Activated CD4-positive, alpha-beta T cell treated with anti-CD3 and anti-CD28 coated beads, Interleukin-2, amount 50 U/mL, for 1 hour (primary cell): ENCODE measurements at regions not wholly inside any gene's neighbourhood (a gene's known extent, or its start where the extent isn't known, plus 50 kb on each side); places are given as distances from the start of the nearest gene placed in this dataset.

Source experiments
- DNase-seq: peaks from one replicate; pipeline ENCODE4 v3.0.0-alpha.2; 2020

DNA sequence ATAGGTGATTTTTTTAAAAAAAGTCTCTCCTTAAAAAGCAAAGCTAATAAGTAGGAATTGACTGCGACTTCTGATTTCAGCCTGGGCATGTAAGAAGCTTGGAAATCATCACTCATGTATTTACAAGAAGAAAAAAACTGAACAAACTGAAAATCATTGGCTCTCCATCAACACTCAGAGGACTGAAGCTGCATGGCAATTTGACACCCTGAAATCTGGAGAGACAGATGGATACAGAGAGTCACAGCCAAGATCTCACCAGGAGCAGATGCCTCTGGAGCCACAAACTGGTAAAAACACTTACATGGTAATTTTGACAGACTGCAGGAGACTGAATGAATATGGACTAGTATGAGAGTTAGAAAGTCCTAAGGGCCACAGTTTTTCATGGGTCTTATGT lies 191.2 kb upstream of the TCF21 start:
- DNase-seq: no peak

DNA sequence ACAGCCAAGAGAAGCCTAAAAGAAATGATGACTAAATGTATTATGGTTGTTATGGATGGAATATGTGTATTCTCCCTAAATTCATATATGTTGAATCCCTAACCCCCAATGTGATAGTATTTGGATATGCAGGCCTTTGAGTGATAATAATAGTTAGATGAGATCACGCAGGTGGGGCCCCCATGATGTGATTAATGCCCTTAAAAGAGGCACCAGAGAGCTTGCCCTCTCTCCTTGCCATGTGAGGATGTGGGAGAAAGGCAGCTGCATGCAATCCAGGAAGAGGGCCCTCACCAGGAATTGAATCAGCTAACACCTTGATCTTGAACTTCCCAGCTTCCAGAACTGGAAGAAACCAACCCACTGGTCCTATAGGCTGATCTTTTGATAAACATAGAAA lies 190.6 kb upstream of the TCF21 start:
- DNase-seq: no peak

DNA sequence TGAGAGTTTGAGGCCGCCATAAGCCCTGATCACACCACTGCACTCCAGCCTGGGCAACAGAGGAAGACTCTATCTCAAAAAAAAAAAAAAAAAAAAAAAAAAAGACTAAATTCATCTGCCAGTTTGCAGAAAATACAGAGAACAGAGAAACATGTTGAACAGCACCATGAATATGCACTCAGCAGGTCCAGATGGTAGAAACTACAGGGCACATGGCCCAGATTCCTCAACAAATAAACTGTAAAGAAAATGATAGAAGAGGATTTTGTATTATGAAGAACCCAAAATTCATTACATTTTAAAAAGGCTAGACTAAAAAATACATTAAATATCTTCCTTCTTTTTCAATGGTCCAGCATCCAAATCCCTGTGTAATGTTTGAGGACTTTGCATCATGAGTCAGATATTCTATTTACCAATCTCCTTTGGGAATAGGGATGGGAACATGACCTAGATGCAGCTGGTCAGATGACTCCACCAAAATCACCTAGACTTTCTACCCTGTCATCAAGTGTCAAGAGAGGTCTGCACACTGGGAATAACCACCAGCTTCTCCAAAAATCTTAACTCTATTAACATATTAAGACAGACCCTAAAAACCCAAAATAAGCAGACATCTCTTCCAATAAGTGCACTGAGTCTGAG lies 189.1 kb upstream of the TCF21 start:
- no peak for DNase-seq

DNA sequence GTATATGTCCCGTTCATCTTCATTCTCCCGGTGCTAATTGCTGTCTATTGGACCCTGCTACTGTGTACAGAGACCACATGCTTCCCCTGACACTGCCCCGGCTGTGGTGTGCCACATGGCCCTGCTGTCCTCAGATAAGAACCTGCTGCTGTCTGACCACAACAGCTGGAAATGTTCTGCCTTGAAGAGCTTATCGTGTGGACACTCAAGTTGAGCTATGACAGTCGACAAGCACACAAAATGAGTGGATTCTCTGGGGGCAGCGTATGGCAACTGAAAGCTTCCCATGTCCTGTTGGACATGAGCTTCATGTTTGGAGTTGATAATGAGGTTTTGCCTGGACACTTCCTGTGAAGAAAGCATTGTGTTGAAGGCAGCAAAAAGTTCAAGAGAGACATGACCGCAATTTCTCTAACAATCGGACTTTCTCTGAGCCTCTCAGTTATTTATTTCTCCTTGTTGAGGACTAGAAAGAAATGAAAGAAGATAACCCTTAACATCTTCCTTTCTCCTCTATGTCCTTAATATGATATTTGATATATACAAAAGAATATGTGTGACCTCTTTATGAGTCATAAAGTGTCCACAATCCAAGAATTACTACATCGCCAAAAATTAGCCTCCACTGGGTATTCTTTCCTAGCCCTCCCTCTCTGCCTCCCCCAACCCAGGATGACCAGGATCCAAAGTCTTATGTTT lies 187.1 kb upstream of the TCF21 start:
- no peak for DNase-seq

DNA sequence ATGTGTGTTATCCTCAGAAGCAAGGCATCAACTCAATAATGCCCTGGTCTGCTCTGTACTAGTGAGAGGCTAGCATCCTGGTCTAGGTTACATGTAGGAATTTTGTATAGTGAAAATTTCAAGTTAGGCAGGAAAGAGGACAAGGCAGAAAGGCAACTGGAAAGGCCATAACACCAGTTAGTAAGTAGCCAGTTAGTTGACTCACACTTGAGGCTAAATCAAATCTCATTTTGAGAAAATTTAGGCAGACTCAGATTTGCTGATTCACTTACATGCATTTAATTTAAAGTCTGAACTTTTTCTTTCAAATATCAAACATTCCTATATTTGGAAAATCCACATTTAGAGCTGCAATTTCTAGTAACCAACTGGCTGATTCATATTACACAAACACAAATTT lies 184.5 kb upstream of the TCF21 start:
- DNase-seq: no peak

DNA sequence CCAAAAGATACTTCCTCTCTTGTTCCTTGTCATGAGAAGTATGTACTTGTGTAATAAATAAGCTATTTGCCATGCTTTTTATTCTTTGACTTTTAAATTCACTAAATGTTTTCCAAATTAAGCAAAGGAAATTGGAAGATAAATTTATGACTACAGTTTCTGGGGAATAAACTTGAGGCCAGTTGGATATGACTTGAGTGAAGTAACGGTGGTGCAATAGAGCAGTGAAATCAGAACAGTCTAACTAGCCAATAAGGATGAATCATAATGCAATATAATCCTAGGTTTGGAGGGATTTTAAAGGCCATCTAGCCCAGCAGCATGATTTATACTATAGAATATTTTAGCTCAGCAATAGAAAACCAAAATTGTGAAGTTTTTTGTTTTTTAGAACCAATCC lies 183.8 kb upstream of the TCF21 start:
- DNase-seq: no peak

DNA sequence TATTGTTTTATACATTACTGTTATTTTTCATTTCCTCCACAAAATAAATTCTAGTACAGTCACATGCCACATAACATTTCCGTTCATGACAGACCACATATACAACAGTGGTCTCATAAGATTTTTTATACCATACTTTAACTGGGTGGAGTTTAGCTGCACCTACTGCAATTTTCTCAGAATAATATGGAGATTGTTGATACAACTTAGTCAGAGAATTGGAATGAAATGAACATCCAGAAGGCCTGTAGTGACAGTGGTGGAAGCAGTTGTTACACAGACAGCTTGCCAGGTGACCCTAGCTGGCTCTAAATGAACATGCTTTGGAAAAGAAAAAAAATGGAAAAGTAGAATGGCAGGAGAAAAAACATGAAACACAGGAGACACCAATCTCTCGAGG lies 183.2 kb upstream of the TCF21 start:
- no peak for DNase-seq

DNA sequence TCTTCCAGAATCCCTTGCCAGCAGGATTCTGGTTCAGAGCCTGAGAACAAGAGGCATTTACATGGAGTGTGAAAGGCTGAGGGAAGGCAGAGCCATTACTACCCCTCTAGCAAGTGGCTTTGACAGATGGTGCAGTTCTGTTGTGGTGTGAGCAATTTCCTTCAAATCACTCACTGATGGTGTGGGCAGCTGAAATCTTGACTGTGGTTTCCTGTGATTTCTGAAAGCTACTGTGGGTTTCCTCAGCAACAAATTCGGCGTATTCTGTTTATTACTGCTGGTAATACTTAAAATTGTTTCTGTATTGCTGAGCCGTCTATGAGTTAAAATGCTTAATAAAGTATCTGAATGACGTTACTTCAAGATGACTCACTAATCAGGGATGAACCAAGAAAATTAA lies 181.5 kb upstream of the TCF21 start:
- DNase-seq: no peak

DNA sequence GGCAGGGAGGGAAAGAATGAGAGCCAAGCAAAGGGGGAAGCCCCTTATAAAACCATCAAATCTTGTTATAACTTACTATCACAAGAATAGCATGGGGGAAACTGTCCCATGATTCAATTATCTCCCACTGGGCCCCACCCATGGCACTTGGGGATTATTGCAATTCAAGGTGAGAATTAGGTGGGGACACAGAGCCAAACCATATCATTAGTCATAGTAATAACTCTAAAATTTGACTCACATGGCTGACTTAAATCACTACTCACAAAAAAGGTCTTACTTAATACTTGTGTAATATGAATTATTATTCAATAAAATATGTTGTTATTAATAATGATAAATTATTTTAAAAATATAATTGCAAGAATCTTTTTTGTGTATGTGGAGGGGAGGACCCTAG lies 178.1 kb upstream of the TCF21 start:
- DNase-seq: no peak

DNA sequence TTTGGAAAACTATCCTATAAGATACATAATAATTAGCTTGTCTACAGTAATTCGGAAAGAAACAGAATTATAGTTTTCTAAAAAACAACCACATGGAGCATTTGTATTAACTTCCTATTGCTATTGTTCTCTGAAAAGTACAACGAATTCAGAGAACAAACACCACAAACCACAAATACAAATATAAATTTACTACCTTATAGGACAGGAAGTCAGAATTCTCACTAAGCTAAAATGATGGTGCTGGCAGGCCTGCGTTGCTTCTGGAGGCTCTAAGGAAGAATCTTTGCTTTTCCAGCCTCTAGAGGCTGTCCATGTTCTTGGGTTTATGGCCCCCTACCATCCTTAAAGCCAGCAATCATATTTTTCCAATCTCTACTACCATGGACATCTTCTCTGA lies 173.6 kb upstream of the TCF21 start:
- DNase-seq: no peak

DNA sequence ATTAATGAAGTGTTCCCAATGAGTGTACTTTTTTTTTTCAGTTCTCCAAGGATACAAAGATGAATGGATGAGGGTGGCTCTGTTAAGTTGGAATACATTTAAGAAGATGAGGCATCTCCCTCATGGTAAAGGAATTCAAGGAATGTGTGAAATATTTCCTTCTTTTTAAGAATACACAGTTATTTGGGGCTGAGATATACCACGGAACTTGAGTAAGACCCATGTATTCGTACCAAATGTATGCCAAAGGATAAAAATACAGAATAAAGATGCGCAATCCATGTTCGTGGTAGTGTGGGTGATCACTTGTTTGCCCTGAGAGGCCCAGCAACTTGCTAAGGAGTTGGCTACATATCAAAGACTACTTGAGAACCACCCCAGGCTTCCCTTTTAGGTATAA lies 164.2 kb upstream of the TCF21 start:
- no peak for DNase-seq

DNA sequence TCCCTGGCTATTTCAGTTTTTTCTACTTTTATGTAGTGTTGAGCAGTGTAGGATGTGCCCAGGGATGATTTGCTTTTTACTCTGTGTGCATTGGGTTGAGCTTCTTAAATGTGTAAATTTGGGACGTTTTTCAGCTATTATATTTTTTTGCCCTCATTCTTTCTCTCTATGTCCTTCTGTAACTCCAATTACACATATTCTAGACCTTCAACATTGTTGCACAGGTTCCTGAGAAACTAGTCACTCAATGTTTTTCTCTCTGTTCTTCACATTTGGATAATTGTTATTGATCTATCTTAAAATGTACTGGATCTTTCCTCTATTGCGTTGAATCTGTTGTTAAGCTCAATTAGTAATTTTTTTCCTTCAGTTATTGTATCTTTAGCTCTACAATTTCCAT lies 162.7 kb upstream of the TCF21 start:
- no peak for DNase-seq

DNA sequence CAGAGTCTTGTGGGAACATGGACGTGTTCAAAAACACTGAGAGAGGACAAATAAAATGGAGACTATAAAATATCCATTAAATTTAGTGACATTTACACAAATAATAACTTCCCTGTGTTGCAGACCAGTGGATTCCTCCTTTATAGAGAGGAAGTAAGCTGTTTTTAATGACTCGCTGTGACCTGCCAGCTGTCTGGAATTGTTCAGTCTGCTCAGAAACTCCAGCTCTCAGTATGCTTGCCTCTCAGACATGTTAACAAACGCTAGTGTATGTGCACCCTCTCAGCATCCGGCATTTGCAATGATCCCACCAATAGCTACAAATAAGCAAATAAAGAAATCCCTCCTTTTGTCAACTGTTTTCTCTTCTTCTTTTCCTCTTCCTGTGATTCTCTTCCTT lies 158.0 kb upstream of the TCF21 start:
- DNase-seq: no peak

DNA sequence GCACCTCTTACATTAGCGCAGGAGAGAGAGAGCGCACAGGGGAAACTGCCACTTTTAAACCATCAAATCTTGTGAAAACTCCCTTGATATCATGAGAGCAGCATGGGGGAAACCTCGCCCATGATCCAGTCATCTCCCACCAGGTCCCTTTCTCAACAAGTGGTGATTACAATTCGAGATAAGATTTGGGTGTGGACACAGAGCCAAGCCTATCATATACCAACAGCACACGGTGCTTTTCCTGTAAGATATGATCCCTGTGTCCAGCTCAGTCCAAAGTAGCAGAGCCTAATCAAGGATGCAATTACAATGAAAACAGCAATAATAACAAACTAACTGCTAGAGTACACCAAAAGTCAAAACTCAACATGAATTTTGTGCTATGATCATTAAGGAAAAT lies 148.7 kb upstream of the TCF21 start:
- DNase-seq: no peak

DNA sequence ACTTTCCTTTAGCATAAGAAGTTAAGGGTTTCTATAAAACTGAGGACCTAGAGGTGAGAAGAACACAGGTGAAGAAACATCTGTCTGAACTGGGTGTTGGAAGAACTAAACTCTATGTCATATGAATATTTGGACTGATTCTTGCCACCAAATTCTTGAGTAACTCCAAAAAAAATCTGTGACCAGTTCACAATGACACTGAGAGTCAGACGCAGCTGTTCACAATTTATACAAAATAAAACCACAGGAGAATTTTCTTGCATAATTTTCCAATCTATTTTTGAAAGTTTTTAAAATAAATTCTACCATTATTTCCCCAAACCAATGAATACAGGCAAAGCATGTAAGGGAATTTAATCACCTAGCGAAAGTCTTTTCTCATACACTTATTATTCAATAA lies 148.1 kb upstream of the TCF21 start:
- no peak for DNase-seq

DNA sequence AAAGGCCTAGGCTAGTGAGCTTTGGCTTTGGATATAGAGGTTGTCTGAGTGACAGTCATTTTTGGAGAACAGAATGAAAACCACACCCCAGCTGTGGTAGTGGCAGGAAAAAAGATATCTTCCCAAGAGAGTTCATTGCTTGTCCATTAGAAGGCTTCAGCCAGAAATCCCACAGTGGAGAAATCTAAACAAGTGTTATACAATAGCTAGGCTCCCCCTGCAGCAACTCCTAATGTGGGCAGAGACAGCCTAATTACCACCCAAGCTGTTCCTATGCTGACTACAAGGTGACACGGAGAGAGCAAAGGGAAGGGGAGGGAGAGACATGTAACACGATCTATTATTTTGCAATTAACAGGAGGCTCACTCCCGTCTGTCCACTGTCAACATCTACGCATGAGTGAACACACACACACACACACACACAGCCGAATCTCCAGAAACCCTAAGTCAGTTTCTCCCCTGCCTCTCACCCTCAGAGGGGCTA lies 147.5 kb upstream of the TCF21 start:
- DNase-seq: no peak

DNA sequence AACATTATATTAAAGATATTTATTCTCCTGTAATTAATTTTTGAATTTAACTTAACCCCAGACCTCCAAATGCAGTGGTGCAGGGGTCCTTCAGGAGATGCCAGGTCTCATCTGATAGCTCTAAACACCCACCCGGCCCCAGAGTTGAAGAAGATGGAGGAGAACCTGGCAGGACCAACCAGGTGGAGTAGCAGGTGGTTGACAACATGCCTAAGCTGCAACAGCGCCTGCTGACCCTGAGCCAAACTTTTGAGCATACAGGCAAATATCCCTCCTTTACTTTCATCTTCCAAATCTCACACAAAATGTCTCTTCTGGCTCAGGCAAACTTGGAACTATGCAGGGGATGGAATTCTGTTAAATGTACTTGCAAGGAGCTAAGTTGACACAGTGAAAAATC lies 145.3 kb upstream of the TCF21 start:
- DNase-seq: no peak

DNA sequence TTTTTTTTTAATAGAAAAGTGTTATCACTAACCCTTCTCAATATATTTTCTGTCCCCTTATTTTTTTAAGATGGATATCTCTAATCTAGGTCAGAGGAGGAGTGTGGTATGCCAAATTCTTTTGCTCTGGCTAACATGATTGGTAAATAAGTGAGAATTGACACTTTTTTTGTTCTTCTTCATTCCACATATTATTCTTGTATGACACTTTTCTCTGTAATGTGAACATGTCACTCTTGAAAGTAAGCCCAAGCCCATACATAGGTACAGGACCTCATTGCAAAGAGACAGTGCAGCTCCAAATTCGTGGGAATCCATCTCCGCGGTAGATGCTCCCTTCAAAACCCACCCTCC lies 142.5 kb upstream of the TCF21 start:
- DNase-seq: no peak

DNA sequence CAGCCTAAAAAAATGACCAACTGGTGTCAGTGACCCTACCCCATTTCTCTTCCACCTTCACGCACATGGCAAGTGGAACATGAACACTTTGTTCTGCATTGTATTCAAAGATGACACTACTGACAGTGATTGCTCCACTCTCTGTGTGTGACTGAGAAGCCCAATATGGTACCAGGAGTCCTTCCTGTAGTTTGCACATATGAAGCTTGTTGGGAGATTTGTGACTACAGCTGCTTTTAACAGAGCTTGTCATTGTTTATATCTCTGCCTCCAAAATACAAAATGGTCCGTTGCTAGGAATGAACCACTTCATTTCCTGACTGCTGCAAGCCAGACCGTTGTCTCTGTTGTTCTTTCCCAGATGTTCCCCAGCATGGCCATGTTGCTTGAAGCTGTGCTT lies 140.3 kb upstream of the TCF21 start:
- no peak for DNase-seq

DNA sequence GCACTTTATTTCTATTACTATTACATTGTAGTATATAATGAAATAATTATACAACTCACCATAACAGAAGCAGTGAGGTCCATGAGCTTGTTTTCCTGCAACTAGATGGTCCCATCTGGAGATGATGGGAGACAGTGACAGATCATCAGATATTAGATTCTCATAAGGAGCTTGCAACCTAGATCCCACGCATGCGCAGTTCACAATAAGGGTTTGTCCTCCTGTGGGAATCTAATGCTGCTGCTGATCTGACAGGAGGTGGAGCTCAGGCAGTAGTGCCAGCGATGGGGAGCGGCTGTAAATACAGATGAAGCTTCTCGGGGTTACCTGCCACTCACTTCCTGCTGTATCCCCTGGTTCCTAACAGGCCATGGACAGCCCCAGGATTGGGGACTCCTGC lies 139.5 kb upstream of the TCF21 start:
- DNase-seq: no peak

DNA sequence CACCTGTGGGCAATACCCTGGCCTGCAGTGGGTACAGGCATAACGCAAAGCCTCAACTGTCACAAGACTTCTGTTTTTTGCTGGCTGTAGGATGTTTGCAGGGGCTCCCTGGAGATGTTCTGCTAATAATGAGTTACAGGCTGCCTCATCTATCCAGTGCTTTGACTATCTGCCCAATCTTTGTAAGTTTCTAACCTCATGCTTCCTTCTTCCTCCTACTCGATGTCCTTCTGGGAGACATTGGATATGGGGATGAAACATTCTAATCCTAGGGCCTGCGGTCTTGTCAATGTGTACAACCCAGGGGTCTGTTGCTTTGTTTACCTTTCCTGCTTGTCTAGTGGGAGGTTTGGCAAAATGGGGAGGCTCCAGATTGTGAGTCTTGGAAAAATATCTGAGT lies 136.8 kb upstream of the TCF21 start:
- DNase-seq: no peak

DNA sequence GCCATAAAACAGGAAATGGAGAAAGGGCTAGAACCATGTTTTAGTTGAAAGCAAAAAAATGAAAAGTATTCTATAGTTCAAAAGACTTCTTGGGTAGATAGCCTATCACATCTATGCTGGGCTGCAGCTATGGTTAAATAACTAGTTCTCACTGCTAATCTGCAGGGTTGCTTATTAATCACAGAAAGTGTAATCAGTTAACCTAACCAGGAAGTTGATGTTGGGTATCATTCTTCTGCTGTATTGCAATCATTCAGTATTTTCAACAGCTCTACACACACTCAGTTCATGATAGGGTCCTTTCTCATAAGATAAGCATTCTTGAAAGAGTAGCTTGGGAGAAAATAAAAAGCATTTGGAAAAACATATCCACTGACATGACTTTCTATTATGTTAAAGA lies 135.2 kb upstream of the TCF21 start:
- no peak for DNase-seq

DNA sequence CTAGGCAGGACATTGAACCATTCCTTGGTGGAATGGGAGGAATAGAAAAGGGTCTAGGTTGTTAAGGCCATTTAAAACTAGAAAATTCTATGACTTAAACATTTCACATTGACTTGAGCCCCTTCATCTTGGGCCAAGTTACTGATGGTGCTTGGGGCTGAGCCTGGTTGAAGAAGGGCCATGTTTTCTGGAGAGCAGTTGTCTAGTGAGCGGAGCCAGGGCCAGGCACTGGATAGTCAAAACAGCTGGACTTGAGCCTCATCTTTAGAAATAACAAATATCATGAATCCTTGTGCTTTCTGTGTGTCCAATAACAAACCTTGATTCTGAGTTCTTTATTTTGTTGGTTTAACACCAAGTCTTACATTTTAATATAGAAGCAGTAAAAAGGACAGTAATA lies 134.6 kb upstream of the TCF21 start:
- DNase-seq: no peak

DNA sequence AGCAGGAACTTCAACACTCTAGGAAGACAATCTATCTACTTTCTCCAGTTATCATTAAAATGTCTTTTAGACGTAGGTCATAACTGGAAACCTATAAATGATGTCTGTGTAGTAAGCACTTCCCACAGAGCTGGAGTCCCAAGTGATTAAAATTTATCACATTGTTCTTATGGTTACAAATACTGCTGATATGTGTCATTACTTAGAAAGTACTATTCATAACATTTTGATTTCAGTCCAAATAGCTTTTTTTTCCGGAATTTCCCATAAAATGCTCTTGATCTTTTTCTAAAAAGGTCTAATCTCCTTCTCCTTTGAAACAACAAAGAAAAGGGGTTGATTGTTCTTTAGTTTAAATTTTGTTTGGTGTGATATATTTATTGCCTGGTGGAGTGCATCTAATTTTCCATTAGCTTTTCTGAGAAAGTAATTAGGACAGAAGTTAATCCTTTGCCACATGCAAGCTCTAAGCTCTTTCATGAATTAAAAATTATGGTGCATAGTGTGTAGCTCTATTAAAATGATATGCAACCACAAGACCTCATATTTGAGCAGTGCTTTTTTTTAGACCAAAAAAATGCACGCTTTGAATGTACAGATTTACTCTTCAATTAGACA lies 132.7 kb upstream of the TCF21 start:
- DNase-seq: no peak

DNA sequence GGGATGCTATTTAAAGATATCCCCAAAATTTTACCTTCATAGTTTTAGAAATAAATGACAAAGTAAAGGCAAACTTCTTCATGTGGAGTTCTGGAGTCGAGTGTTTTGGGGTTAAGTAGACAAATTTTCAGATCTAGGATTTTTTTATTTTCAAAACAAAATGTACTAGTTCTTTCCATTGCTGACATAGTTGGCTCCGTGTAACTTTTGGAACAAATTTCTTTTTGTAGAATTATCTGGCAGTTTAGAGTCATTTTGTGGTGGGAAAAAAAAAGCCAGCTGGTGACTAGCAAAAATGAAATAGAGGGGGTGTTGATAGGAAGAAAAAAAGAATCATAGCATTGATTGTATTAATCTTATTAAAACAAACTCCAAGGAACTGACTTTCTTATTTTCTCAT lies 131.6 kb upstream of the TCF21 start:
- DNase-seq: no peak
